ENCODE measurements at regions not wholly inside any gene's neighbourhood (a gene's known extent, or its start where the extent isn't known, plus 50 kb on each side); places are given as distances from the start of the nearest gene placed in this dataset.

GRCh38 chr4:156298230-156298629 is 344.6 kb upstream of the CTSO start:
- TF ChIP-seq POLR2A (IDR thresholded peaks at IDR 0.05; ENCODE audit: low read length) (no peak), GATA1 (IDR thresholded peaks at IDR 0.05; ENCODE audit: low read depth, low read length) (no peak)
